IMR-90 (cell line): ENCODE measurements at regions not wholly inside any gene's neighbourhood (a gene's known extent, or its start where the extent isn't known, plus 50 kb on each side); places are given as distances from the start of the nearest gene placed in this dataset.

ENCODE experiments used
- ATAC-seq: fragments of 200-7000 bp; cut with Tn5 transposase; 2 replicates; pipeline ENCODE4 v1.9.1; 2020; ENCODE audit warnings: low read depth, mild to moderate bottlenecking, moderate library complexity
- BruUV-seq: library from RNA; stranded (reverse); fragments of 400-500 nt; replicated peaks from 2 replicates; lab custom pipeline; 2021; lab: Mats Ljungman, UMichigan
- CTCF ChIA-PET: fragments of 300-600 bp; formaldehyde crosslinking; extraction: SDS; loops from one replicate; lab custom pipeline; 2021; ENCODE audit warnings: antibody characterized with exemption; lab: Yijun Ruan, JAX
- POLR2A ChIA-PET: fragments of 300-600 bp; sonication (Branson Sonifier 250); formaldehyde crosslinking; loops from one replicate; lab custom pipeline; 2022; ENCODE audit warnings: antibody characterized with exemption; ENCODE audit not compliant: unreplicated experiment; lab: Charles Lee
- DNase-seq: peaks from one replicate; pipeline ENCODE4 v3.0.0; 2013
- H2AFZ ChIP-seq: replicated peaks from 2 replicates; pipeline ENCODE3; 2013; ENCODE audit warnings: low read length, mild to moderate bottlenecking; ENCODE audit not compliant: poor library complexity
- H2AK5ac ChIP-seq: 2 replicates; pipeline ENCODE4 v1.6.1; 2013; ENCODE audit warnings: low read depth, low read length, inconsistent platforms
- H2AK9ac ChIP-seq: replicated peaks from 2 replicates; pipeline ENCODE3; 2013; ENCODE audit warnings: mild to moderate bottlenecking, low read depth, low read length, moderate library complexity; ENCODE audit not compliant: poor library complexity
- H2BK120ac ChIP-seq: 2 replicates; pipeline ENCODE4 v1.6.1; 2013; ENCODE audit warnings: low read depth, low read length, inconsistent platforms
- H2BK15ac ChIP-seq: 3 replicates; pipeline ENCODE4 v1.6.1; 2013; ENCODE audit warnings: low read depth, low read length, inconsistent platforms
- H2BK20ac ChIP-seq: 2 replicates; pipeline ENCODE4 v1.6.1; 2013; ENCODE audit warnings: low read depth, mild to moderate bottlenecking, inconsistent platforms, low read length, moderate library complexity
- H2BK5ac ChIP-seq: 2 replicates; pipeline ENCODE4 v1.6.1; 2013; ENCODE audit warnings: mild to moderate bottlenecking, low read depth, low read length, inconsistent platforms; ENCODE audit not compliant: poor library complexity, severe bottlenecking
- H3K14ac ChIP-seq: replicated peaks from 2 replicates; pipeline ENCODE4 v1.6.1; 2013; ENCODE audit warnings: low read depth, low read length, inconsistent platforms
- H3K18ac ChIP-seq: 2 replicates; pipeline ENCODE4 v1.6.1; 2013; ENCODE audit warnings: low read depth, low read length, control low read depth
- H3K23ac ChIP-seq: 2 replicates; pipeline ENCODE4 v1.6.1; 2013; ENCODE audit warnings: low read depth, low read length, inconsistent platforms
- H3K27ac ChIP-seq: 2 replicates; pipeline ENCODE4 v1.5.1; 2013; ENCODE audit warnings: mild to moderate bottlenecking, control low read depth, low read length; ENCODE audit not compliant: insufficient read depth
- H3K27me3 ChIP-seq: 2 replicates; pipeline ENCODE4 v1.6.1; 2013; ENCODE audit warnings: low read length; ENCODE audit not compliant: control insufficient read depth, insufficient read depth
- H3K36me3 ChIP-seq: 2 replicates; pipeline ENCODE4 v1.6.1; 2013; ENCODE audit warnings: low read length, mixed read lengths; ENCODE audit not compliant: control insufficient read depth, insufficient read depth
- H3K4ac ChIP-seq: 2 replicates; pipeline ENCODE4 v1.6.1; 2013; ENCODE audit warnings: low read depth, low read length, inconsistent platforms
- H3K4me1 ChIP-seq: 2 replicates; pipeline ENCODE4 v1.6.1; 2013; ENCODE audit warnings: low read length, mixed read lengths; ENCODE audit not compliant: control insufficient read depth, insufficient read depth
- H3K4me2 ChIP-seq: 2 replicates; pipeline ENCODE4 v1.6.1; 2013; ENCODE audit warnings: low read depth, mild to moderate bottlenecking, control low read depth, low read length, moderate library complexity
- H3K4me3 ChIP-seq: 2 replicates; pipeline ENCODE4 v1.5.1; 2013; ENCODE audit warnings: low read depth, mild to moderate bottlenecking, control low read depth, low read length, moderate library complexity; ENCODE audit not compliant: insufficient read depth
- H3K56ac ChIP-seq: 2 replicates; pipeline ENCODE4 v1.6.1; 2013; ENCODE audit warnings: low read length, inconsistent platforms; ENCODE audit not compliant: insufficient read depth; ENCODE audit errors: extremely low read depth
- H3K79me1 ChIP-seq, 2 experiments: 2 replicates each; pipeline ENCODE4 v1.6.1; 2013; ENCODE audit warnings: low read length in 2 of 2, inconsistent platforms in 1 of 2, low read depth in 1 of 2
- H3K9ac ChIP-seq: 2 replicates; pipeline ENCODE4 v1.6.1; 2013; ENCODE audit warnings: low read depth, low read length, control low read depth
- H3K9me1 ChIP-seq: 2 replicates; pipeline ENCODE4 v1.6.1; 2013; ENCODE audit warnings: low read length, inconsistent platforms; ENCODE audit not compliant: insufficient read depth
- H3K9me3 ChIP-seq: 2 replicates; pipeline ENCODE4 v1.6.1; 2013; ENCODE audit warnings: low read length; ENCODE audit not compliant: control insufficient read depth, insufficient read depth
- H4K20me1 ChIP-seq: 2 replicates; pipeline ENCODE4 v1.6.1; 2013; ENCODE audit warnings: low read length, inconsistent platforms; ENCODE audit not compliant: insufficient read depth
- H4K5ac ChIP-seq: 2 replicates; pipeline ENCODE4 v1.6.1; 2013; ENCODE audit warnings: mild to moderate bottlenecking, low read depth, low read length, control low read depth
- H4K8ac ChIP-seq, 2 experiments: 2 replicates each; pipeline ENCODE4 v1.6.1; 2013; ENCODE audit warnings: low read depth in 2 of 2, low read length in 2 of 2, control low read depth in 1 of 2, inconsistent platforms in 1 of 2
- H4K91ac ChIP-seq: 2 replicates; pipeline ENCODE4 v1.6.1; 2013; ENCODE audit warnings: low read depth, low read length, inconsistent platforms; ENCODE audit not compliant: insufficient read depth
- CHD1 ChIP-seq: IDR thresholded peaks from 2 replicates; pipeline ENCODE4 v1.6.1; 2012; ENCODE audit warnings: low read depth, low read length, improper control_type of control experiment
- MAZ ChIP-seq: IDR thresholded peaks from 2 replicates; pipeline ENCODE4 v1.6.1; 2012; ENCODE audit warnings: low read depth, mild to moderate bottlenecking, low read length, improper control_type of control experiment, moderate library complexity, borderline replicate concordance
- WGBS, 2 experiments: methylation state at CpG; one replicate each; pipeline versions ENCODE4 v1.1.5 to v1.1.7; 2013; ENCODE audit warnings: missing lambda C conversion rate in 2 of 2; ENCODE audit not compliant: insufficient read length in 1 of 2; ENCODE audit errors: extremely low coverage in 2 of 2; 5-methylcytosine and 5-hydroxymethylcytosine counted together
- dilution Hi-C: fragments of 300-500 bp; cut with HindIII; formaldehyde crosslinking; loops from one replicate; pipeline ENCODE4 v1.14.3; 2018; ENCODE audit warnings: low sequenced_read_pairs; ENCODE audit not compliant: unreplicated experiment
- in situ Hi-C: fragments of 300-500 bp; cut with MboI; formaldehyde crosslinking; loops from 3 replicates; pipeline ENCODE4 v1.14.3; 2019; ENCODE audit warnings: low sequenced_read_pairs, inconsistent platforms, mixed read lengths
- intact Hi-C: fragments of 100-400 bp; cut with micrococcal nuclease; formaldehyde crosslinking; loops from 2 replicates; pipeline ENCODE4 v1.10.0; 2022
- TF ChIP-seq, protein P1 (sequence below): fragments of 150-350 bp; IDR thresholded peaks from 2 replicates; pipeline ENCODE4 v1.6.1; 2017; ENCODE audit warnings: mild to moderate bottlenecking, antibody characterized with exemption, low read length, low read depth

- peak; percentile 25 for DNase-seq
- H4K20me1 ChIP-seq = no peaks in the 10 kb centered on the region
- no peak overlapping the region for H2AK9ac ChIP-seq
- no peak overlapping the region; the same call in 1 of the 2 replicates for H3K14ac ChIP-seq
- H2BK5ac ChIP-seq = no peak overlapping the region
- no peak overlapping the region for H3K27ac ChIP-seq
- ATAC-seq = no peak
- H4K8ac ChIP-seq = no peak overlapping the region
- no peak overlapping the region for H4K5ac ChIP-seq
- peak overlapping the region; percentile 78; the same call in 2 of the 3 replicates for H2BK15ac ChIP-seq
- ChIA-PET POLR2A (no interaction called here), CTCF (interaction anchor here (0.6 kb wide), 1 partner anchor 18 kb away, joined by 3 read pairs; no protein-coding TSS in a partner anchor)
- H3K27me3 ChIP-seq = no peaks in the 10 kb centered on the region
- intact Hi-C loops (no loop called here), in situ Hi-C loops (no loop called here), dilution Hi-C loops (no loop called here)
- H3K23ac ChIP-seq = no peak overlapping the region
- peaks cover 17% of the 10 kb centered on the region for H3K9me1 ChIP-seq
- no peak overlapping the region for H3K56ac ChIP-seq
- H3K18ac ChIP-seq = peak overlapping the region; percentile 36; the same call in 1 of the 2 replicates
- H3K9me3 ChIP-seq = no peaks in the 10 kb centered on the region
- no peak overlapping the region for H3K9ac ChIP-seq
- no peak overlapping the region for H2BK120ac ChIP-seq
- H3K4me3 ChIP-seq = no peak overlapping the region
- H2BK20ac ChIP-seq = peak overlapping the region; percentile 36; the same call in 1 of the 2 replicates
- H3K79me1 ChIP-seq = no peaks in the 10 kb centered on the region
- H3K4me1 ChIP-seq = peaks cover 9% of the 10 kb centered on the region
- H3K4ac ChIP-seq = peak overlapping the region; percentile 14; the same call in 1 of the 2 replicates
- H2AK5ac ChIP-seq = peak overlapping the region; percentile 61; the same call in 1 of the 2 replicates
- WGBS, 2 experiments = 100% methylated on average over 1 of the region's 4 CpGs; no CpG with 5 or more reads in 1 of the 2 experiments
- no peak overlapping the region for H2AFZ ChIP-seq
- H3K4me2 ChIP-seq = no peak overlapping the region
- no TSS peak for BruUV-seq
- TF ChIP-seq MAZ (no peak), CHD1 (no peak)
- TF ChIP-seq, protein P1, sequence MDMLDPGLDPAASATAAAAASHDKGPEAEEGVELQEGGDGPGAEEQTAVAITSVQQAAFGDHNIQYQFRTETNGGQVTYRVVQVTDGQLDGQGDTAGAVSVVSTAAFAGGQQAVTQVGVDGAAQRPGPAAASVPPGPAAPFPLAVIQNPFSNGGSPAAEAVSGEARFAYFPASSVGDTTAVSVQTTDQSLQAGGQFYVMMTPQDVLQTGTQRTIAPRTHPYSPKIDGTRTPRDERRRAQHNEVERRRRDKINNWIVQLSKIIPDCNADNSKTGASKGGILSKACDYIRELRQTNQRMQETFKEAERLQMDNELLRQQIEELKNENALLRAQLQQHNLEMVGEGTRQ = no peak
- H3K36me3 ChIP-seq = no peaks in the 10 kb centered on the region
- H4K91ac ChIP-seq = no peak overlapping the region
Observed at GRCh38 chr6:4598384-4598995, 177.7 kb upstream of the CDYL start.
